ENCODE measurements at regions not wholly inside any gene's neighbourhood (a gene's known extent, or its start where the extent isn't known, plus 50 kb on each side); places are given as distances from the start of the nearest gene placed in this dataset.

DNA sequence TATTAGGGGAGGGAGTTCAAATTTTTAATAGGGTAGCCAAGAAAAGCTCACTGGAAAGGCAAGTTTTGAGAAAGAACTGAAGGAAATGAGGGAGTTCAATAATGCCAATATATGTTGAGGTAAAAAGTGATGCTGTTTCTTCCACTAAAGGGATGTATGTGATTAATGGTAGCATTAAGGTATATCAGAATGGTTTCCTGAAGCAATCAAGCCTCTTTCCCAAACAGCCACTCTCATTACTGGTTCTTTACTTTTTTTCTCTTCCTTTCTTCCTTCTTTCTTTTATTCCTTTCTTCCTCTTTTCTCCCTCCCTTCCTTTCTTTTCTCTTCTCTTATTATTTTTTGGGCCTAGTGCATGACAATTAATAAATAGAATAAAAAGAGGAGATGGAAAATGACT lies 433.5 kb downstream of the SATB2 start:
- no peak overlapping the region for H3K4me3 Mint-ChIP-seq
- H3K9me3 Mint-ChIP-seq: no peaks in the 10 kb centered on the region
- H3K36me3 Mint-ChIP-seq (ENCODE audit: low read depth): no peaks in the 10 kb centered on the region
- no peaks in the 10 kb centered on the region for H3K4me1 Mint-ChIP-seq (ENCODE audit: low read depth)
- H3K27ac Mint-ChIP-seq: no peak overlapping the region
- H3K27me3 Mint-ChIP-seq: no peaks in the 10 kb centered on the region

DNA sequence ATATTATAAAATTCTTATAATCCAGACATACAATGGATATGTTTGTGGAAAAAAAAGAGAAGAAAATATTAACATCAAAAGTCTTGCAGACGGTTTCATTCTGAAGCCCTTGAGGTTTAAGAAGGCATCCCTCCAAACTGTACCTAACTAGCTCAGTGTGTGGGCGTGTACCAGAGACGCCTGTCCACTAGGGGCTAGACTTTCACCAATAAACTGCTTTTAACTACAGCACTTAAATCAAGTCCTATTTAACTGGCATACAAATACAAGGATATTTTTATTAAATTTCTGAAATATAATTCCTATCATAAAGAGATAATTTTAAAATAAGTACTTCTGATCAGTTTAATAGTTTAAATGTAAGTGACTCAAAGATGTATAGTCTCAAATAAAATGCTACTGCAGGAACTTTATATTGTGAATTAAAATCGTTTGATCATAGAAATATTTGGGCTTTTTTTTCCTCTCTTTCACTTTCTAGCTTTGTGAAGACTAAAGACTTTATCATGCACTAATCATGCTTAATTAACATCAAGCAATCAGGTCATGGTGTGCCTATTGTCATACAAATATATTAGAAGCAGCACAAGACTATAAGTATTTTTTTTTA lies 437.7 kb downstream of the SATB2 start:
- no peak overlapping the region for H3K4me3 Mint-ChIP-seq
- H3K27ac Mint-ChIP-seq: no peak overlapping the region
- H3K27me3 Mint-ChIP-seq: no peaks in the 10 kb centered on the region
- H3K9me3 Mint-ChIP-seq: no peaks in the 10 kb centered on the region
- no peaks in the 10 kb centered on the region for H3K4me1 Mint-ChIP-seq (ENCODE audit: low read depth)
- H3K36me3 Mint-ChIP-seq (ENCODE audit: low read depth): no peaks in the 10 kb centered on the region

DNA sequence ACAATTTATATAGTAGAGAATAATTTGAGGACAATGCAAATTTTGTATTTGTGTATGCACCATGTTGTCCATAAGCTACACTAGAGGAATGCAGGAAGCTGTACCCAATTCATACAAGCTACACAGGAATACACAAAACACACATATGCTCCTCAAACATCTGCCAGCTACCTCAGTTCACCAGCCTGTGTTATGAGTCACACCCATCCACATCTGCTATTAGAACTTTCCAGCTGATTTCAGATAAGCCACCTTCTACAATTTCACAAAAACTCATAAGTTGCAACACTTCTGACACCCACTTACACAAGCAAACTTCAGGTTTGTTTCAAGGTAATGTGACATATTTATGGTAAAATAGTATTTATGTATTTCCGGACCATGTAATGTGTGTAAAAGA lies 438.9 kb downstream of the SATB2 start:
- Mint-ChIP-seq H3K9me3 (no peaks in the 10 kb centered on the region), H3K27me3 (no peaks in the 10 kb centered on the region), H3K36me3 (ENCODE audit: low read depth) (no peaks in the 10 kb centered on the region), H3K27ac (no peak overlapping the region), H3K4me3 (no peak overlapping the region), H3K4me1 (ENCODE audit: low read depth) (no peaks in the 10 kb centered on the region)

DNA sequence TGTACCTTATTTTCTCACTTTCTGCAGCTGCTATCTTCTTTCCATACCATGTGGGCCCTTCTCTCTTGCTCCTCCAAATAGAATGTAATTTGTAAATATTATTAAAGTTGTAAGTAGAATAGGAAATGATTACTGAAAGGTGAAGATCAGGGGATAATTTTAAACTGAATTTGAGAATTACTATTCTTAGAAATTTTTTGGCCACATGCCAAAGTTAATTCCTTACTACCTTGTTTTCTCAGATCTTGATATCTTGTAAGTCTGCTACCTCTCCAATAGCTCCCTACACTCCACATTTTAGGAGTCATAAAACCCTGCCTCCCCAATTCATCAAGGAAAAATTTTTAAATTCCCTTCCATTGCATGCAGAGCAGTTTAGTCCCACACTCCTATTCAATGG lies 442.7 kb downstream of the SATB2 start:
- H3K27ac Mint-ChIP-seq: no peak overlapping the region
- H3K4me1 Mint-ChIP-seq (ENCODE audit: low read depth): no peaks in the 10 kb centered on the region
- H3K27me3 Mint-ChIP-seq: no peaks in the 10 kb centered on the region
- no peaks in the 10 kb centered on the region for H3K36me3 Mint-ChIP-seq (ENCODE audit: low read depth)
- H3K4me3 Mint-ChIP-seq: no peak overlapping the region
- no peaks in the 10 kb centered on the region for H3K9me3 Mint-ChIP-seq

DNA sequence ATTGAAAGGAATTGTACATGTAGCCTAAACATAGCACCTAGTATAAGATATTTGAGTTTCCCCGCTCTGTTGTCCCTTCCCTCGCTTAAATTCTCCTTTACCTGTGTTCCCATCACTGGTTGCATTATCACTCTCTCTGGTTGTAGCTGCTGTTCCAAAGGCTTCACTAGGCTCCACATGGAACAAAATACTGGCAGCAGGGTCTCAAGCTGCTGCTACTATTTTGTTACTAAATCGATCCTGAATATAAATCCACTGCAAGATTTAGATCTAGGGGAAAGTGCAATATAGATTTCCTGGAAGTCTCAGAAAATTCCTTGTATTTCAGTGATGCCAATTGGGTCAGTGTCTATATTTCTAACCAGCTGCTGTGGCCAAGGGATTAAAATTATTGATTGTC lies 443.5 kb downstream of the SATB2 start:
- H3K4me1 Mint-ChIP-seq (ENCODE audit: low read depth): no peaks in the 10 kb centered on the region
- no peak overlapping the region for H3K27ac Mint-ChIP-seq
- H3K36me3 Mint-ChIP-seq (ENCODE audit: low read depth): no peaks in the 10 kb centered on the region
- H3K4me3 Mint-ChIP-seq: no peak overlapping the region
- H3K27me3 Mint-ChIP-seq: no peaks in the 10 kb centered on the region
- H3K9me3 Mint-ChIP-seq: no peaks in the 10 kb centered on the region

DNA sequence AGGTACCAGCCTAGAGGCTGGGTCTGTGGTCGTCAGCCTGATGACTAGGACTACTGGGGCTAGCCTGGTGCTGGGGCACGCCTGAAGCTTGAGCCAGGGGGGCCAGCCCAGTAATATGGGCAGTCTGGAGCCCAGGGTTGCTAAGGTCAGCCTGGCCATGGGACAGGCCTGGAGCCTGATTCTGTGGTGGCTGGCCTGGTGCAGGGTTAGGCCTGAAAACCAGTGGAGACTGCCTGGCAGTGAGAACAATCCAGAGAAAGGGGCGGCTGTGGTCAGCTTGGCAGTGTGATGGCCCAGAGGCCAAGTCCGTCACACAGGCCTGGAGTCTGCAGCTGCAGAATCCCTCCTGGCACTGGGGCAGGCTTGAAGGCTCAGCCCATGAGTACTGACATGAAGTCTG lies 445.8 kb downstream of the SATB2 start:
- no peaks in the 10 kb centered on the region for H3K27me3 Mint-ChIP-seq
- H3K9me3 Mint-ChIP-seq: no peaks in the 10 kb centered on the region
- H3K4me3 Mint-ChIP-seq: no peak overlapping the region
- no peak overlapping the region for H3K27ac Mint-ChIP-seq
- no peaks in the 10 kb centered on the region for H3K4me1 Mint-ChIP-seq (ENCODE audit: low read depth)
- no peaks in the 10 kb centered on the region for H3K36me3 Mint-ChIP-seq (ENCODE audit: low read depth)

DNA sequence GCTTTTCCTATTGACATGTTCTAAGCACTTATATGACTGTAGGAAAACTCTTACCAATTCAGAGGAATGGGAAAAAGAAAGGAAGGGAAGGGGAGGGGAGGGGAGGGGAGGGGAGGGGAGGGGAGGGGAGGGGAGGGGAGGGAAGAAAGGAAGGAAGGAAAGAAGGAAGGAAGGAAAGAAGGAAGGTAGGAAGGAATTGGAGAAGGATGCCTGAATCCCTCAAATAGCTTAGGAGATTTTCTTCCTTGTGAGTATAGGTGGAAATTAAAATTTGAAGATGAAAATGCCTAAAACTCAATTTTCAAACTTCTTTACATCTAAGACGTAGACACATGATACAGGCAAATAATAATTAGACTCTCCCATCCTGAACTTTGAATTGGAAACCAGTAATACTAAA lies 463.1 kb downstream of the SATB2 start:
- Mint-ChIP-seq H3K36me3 (ENCODE audit: low read depth) (no peaks in the 10 kb centered on the region), H3K4me1 (ENCODE audit: low read depth) (no peaks in the 10 kb centered on the region), H3K4me3 (no peak overlapping the region), H3K27ac (no peak overlapping the region), H3K27me3 (no peaks in the 10 kb centered on the region), H3K9me3 (peaks cover 2% of the 10 kb centered on the region)

DNA sequence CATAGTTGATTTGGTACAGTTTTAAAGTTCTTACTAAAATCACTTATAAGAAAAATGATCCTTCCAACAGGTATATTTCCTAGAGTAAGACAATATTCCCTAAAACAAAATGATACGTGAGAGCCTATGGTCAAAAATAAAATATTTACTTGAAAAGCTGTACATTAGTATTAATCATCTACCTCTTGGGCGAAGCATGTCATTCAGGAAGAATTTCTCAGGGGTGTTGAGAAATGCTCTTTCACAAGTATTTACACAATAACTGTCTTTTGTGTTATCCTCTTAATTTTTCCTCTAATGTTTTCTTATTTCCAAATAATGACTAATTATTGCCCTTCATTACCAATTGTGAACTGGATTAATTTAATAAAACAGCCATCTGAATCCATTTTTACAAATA lies 466.3 kb downstream of the SATB2 start:
- Mint-ChIP-seq H3K4me3 (no peak overlapping the region), H3K4me1 (ENCODE audit: low read depth) (no peaks in the 10 kb centered on the region), H3K36me3 (ENCODE audit: low read depth) (no peaks in the 10 kb centered on the region), H3K27me3 (no peaks in the 10 kb centered on the region), H3K9me3 (peaks cover 2% of the 10 kb centered on the region), H3K27ac (no peak overlapping the region)

DNA sequence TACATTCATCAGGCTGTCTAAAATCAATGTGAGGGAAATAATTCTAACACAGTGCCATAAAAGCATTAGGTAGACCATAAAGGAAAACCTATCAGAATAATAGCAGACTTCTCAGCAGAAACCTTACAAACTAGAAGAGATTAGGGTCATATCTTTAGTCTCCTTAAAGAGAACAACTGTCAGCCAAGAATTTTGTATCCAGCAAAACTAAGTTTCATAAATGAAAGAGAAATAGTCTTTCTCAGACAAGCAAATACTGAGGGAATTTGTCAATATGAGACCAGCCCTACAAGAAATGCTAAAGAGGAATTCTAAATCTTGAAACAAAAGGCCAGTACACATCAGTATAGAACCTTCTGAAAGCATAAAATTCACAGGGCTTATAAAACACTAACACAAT lies 482.0 kb downstream of the SATB2 start:
- H3K27me3 Mint-ChIP-seq: no peaks in the 10 kb centered on the region
- H3K27ac Mint-ChIP-seq: no peak overlapping the region
- peaks cover 20% of the 10 kb centered on the region for H3K9me3 Mint-ChIP-seq

DNA sequence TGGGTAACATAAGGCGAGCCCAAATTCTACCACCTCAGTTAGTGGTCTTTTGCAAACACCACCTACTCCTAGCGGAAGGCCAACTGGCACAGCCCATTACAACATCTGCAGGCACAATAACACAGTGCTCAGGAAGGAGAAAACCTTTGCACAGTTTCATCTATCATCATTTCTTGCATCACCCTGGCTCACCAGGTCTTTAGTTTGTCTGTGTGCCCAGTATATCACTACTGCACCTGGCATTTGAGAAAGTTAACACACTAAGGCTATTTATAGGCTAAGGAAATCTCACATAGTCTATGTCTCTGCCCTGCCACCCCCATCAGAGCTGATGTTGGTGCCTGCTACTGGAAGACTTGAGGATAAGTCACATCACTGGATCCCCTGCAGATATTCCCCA lies 484.0 kb downstream of the SATB2 start:
- peaks cover 20% of the 10 kb centered on the region for H3K9me3 Mint-ChIP-seq

More for the DNA sequence above, 482.0 kb downstream of the SATB2 start:
- no peak overlapping the region for H3K4me3 Mint-ChIP-seq
- no peaks in the 10 kb centered on the region for H3K36me3 Mint-ChIP-seq (ENCODE audit: low read depth)
- no peaks in the 10 kb centered on the region for H3K4me1 Mint-ChIP-seq (ENCODE audit: low read depth)

DNA sequence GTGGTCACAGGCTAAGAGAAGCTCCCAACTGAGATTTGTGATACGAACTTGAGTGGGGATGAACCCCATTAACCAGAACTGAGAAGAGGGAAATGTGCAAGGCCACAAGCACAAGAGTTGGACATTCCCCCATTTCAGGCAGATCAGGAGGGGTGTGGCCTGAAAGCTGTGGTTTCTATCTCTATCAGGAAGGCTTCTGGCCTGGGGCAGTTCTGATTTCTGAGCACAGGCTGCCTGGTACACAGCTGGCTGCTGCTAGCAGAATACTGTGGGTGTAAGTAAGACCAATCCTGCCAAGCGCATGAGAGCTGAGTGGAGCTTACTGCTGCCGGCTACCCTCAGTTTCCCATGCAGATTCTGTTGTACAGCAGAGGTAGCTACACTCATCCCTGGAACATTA lies 484.6 kb downstream of the SATB2 start:
- no peaks in the 10 kb centered on the region for H3K27me3 Mint-ChIP-seq
- H3K4me1 Mint-ChIP-seq (ENCODE audit: low read depth): no peaks in the 10 kb centered on the region
- no peaks in the 10 kb centered on the region for H3K36me3 Mint-ChIP-seq (ENCODE audit: low read depth)
- peaks cover 20% of the 10 kb centered on the region for H3K9me3 Mint-ChIP-seq
- no peak overlapping the region for H3K27ac Mint-ChIP-seq
- H3K4me3 Mint-ChIP-seq: no peak overlapping the region

More for the DNA sequence above, 484.0 kb downstream of the SATB2 start:
- Mint-ChIP-seq H3K36me3 (ENCODE audit: low read depth) (no peaks in the 10 kb centered on the region), H3K4me3 (no peak overlapping the region), H3K27ac (no peak overlapping the region), H3K4me1 (ENCODE audit: low read depth) (no peaks in the 10 kb centered on the region), H3K27me3 (no peaks in the 10 kb centered on the region)

DNA sequence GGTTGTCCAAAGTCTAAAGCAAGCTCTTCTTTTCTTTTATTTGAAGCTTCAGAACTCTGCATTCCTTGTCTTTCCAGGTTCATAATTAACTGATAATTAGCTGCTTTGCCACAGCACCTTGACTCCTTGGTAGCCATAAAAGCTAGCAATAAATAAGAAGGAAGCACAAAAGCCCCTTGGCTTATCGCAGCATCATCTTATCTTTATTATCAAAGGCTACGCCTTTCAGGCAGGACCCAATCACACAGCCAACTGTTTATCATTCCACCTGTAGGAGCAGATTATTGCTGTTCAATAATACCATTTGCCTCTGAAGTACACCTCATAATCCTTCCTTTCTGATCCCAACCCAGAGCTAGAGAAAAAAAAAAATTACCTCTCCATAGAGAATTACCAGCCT lies 489.2 kb downstream of the SATB2 start:
- Mint-ChIP-seq H3K9me3 (peaks cover 3% of the 10 kb centered on the region), H3K27me3 (no peaks in the 10 kb centered on the region), H3K27ac (no peak overlapping the region), H3K36me3 (ENCODE audit: low read depth) (no peaks in the 10 kb centered on the region), H3K4me3 (no peak overlapping the region), H3K4me1 (ENCODE audit: low read depth) (no peaks in the 10 kb centered on the region)

DNA sequence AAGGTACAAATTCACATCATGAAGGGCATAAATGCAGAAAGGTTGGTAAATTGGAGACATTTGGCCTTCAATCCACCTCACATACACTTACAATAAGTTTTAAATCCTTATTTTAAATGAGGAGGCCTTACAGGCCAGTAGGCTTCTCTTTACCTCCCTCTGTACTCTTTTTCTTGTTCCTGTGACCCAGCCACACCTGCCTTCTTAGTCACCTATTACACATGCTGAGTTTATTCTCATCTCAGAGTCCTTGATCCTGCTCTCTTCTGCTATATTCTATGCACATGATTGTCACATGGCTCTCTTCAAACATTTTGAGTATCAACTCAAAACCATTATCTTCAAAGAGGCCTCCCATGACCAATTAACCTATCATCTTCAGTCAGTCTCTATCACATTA lies 491.5 kb downstream of the SATB2 start:
- Mint-ChIP-seq H3K4me1 (ENCODE audit: low read depth) (no peaks in the 10 kb centered on the region), H3K27me3 (no peaks in the 10 kb centered on the region), H3K36me3 (ENCODE audit: low read depth) (no peaks in the 10 kb centered on the region), H3K4me3 (no peak overlapping the region), H3K9me3 (no peaks in the 10 kb centered on the region), H3K27ac (no peak overlapping the region)

DNA sequence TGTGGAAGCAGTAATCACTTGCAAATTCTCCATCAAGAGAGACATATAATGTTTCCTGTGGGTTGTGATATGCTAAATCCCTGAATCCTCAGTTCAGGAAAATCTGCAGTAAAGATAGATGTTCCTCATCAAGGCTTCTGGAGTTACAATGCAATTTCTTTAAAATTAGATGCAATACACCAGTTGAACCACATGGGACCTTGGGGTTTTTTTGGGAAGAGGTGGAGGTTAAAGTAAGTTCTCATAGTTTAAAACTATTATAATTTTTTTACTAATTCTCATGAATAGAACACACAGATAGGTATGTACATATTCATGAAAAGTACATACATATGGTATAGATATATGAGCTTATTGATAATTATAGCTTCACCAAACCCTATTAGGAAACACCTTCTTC lies 496.2 kb downstream of the SATB2 start:
- no peak overlapping the region for H3K27ac Mint-ChIP-seq
- H3K36me3 Mint-ChIP-seq (ENCODE audit: low read depth): no peaks in the 10 kb centered on the region
- H3K27me3 Mint-ChIP-seq: no peaks in the 10 kb centered on the region
- no peaks in the 10 kb centered on the region for H3K4me1 Mint-ChIP-seq (ENCODE audit: low read depth)
- no peaks in the 10 kb centered on the region for H3K9me3 Mint-ChIP-seq
- H3K4me3 Mint-ChIP-seq: no peak overlapping the region

DNA sequence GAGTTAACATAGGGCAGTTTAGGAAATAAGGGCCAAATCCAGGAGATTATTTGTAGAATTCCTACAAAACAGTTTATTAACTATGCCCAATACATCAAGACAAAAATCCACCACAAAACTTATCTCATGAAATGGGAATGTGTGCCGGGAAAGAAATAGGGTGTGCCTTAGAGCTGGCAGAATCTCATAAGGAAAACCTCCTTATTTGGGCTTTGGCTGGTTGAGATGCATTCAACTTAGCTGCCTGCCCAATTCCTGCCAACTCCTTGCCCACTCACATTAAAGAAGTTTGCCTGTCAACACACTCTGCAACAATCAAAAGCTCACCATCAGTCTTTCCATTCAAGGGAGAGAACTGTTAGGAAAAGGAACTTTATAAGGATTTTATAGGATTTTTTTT lies 500.6 kb downstream of the SATB2 start:
- Mint-ChIP-seq H3K9me3 (no peaks in the 10 kb centered on the region), H3K4me3 (no peak overlapping the region), H3K27me3 (no peaks in the 10 kb centered on the region), H3K27ac (no peak overlapping the region), H3K36me3 (ENCODE audit: low read depth) (no peaks in the 10 kb centered on the region), H3K4me1 (ENCODE audit: low read depth) (no peaks in the 10 kb centered on the region)

DNA sequence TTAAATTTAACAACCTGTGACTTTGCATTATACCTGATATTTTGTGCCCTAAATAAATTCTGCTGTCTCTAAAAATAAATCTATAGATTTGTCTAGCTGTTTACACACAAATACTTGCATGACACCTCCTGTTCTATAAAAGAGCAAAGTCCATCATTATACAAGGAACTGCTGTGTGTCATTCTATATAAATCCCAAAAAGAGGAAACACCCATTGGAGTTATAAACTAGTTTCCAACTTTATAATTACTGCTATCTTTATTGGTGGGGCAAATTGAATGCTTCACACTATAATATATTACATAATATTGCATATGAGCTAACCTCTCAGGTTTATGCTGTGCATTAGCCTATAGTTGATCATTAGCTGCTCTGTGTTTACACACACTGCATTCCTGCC lies 504.4 kb downstream of the SATB2 start:
- H3K4me3 Mint-ChIP-seq: no peak overlapping the region
- no peak overlapping the region for H3K27ac Mint-ChIP-seq
- no peaks in the 10 kb centered on the region for H3K4me1 Mint-ChIP-seq (ENCODE audit: low read depth)
- no peaks in the 10 kb centered on the region for H3K9me3 Mint-ChIP-seq
- no peaks in the 10 kb centered on the region for H3K36me3 Mint-ChIP-seq (ENCODE audit: low read depth)
- H3K27me3 Mint-ChIP-seq: no peaks in the 10 kb centered on the region
